Mucosa of descending colon (tissue), 3 donors: ENCODE measurements at regions not wholly inside any gene's neighbourhood (a gene's known extent, or its start where the extent isn't known, plus 50 kb on each side); places are given as distances from the start of the nearest gene placed in this dataset.

ENCODE experiments used
- ATAC-seq: fragments of 200-7000 bp; cut with Tn5 transposase; one replicate; pipeline ENCODE4 v1.9.1; 2020; ENCODE audit warnings: mild to moderate bottlenecking, moderate library complexity
- DNase-seq, 3 donors: peaks; one replicate each; pipeline ENCODE4 v3.0.0-alpha.2; 2020
- H3K36me3 ChIP-seq: fragments of 200-600 bp; one replicate; pipeline ENCODE4 v1.8.0; 2021; ENCODE audit warnings: low read depth, mild to moderate bottlenecking
- H3K4me1 ChIP-seq: fragments of 200-600 bp; one replicate; pipeline ENCODE4 v1.8.0; 2021; ENCODE audit warnings: low read depth, mild to moderate bottlenecking
- H3K4me3 ChIP-seq: fragments of 200-600 bp; one replicate; pipeline ENCODE4 v1.8.0; 2021; ENCODE audit warnings: mild to moderate bottlenecking
- H3K9me3 ChIP-seq: fragments of 200-600 bp; one replicate; pipeline ENCODE4 v1.8.0; 2021; ENCODE audit warnings: mild to moderate bottlenecking
- CTCF ChIP-seq: fragments of 200-600 bp; IDR thresholded peaks from one replicate; pipeline ENCODE4 v1.8.0; 2022; ENCODE audit warnings: antibody characterized with exemption, mild to moderate bottlenecking
- intact Hi-C, 2 donors: fragments of 100-400 bp; cut with DNase I in 1 of 2; cut with micrococcal nuclease in 1 of 2; formaldehyde crosslinking; loops; one replicate each; pipeline versions ENCODE4 v1.11.0 to v1.11.1; 2022; cut with DNase I, micrococcal nuclease
- donor health status: DM: no; HTN: no; CAD: no; lungs with moderate emphysema.
- donor health status: DM: no; HTN: no; CAD: no.
- donor health status: DM: no; HTN: yes; CAD: no.

- TF ChIP-seq CTCF, result no peak
- peaks cover 80% of the 10 kb centered on the region for H3K9me3 ChIP-seq
- intact Hi-C loops, result no loop called here
- H3K4me1 ChIP-seq, result no peaks in the 10 kb centered on the region
- no peaks in the 10 kb centered on the region for H3K36me3 ChIP-seq
- DNase-seq (no peak), ATAC-seq (no peak)
- H3K4me3 ChIP-seq, result no peak overlapping the region
Measured at GRCh38 chr16:35734728-35735402, 2275.5 kb downstream of the TP53TG3F start.

GRCh38 chr16:35735403-35736251 is 2276.2 kb downstream of the TP53TG3F start:
- ATAC-seq (no peak), DNase-seq (peak in 1 of 3 donors; percentile 25)
- peaks cover 80% of the 10 kb centered on the region for H3K9me3 ChIP-seq
- TF ChIP-seq CTCF, result no peak
- no peak overlapping the region for H3K4me3 ChIP-seq
- intact Hi-C loops, result no loop called here
- no peaks in the 10 kb centered on the region for H3K4me1 ChIP-seq
- H3K36me3 ChIP-seq, result no peaks in the 10 kb centered on the region

- Histone ChIP-seq H3K9me3 (peaks cover 77% of the 10 kb centered on the region), H3K4me3 (no peak overlapping the region), H3K36me3 (no peaks in the 10 kb centered on the region), H3K4me1 (no peaks in the 10 kb centered on the region)
- no peak for ATAC-seq
- intact Hi-C loops, result no loop called here
- DNase-seq, result no peak
- no peak for TF ChIP-seq CTCF
Measured at GRCh38 chr16:35736546-35736945, 2277.1 kb downstream of the TP53TG3F start.

GRCh38 chr16:35737076-35737475 is 2277.7 kb downstream of the TP53TG3F start:
- intact Hi-C loops, result no loop called here
- no peak for TF ChIP-seq CTCF
- H3K4me3 ChIP-seq, result no peak overlapping the region
- H3K9me3 ChIP-seq, result peaks cover 72% of the 10 kb centered on the region
- DNase-seq (no peak), ATAC-seq (no peak)
- H3K36me3 ChIP-seq, result no peaks in the 10 kb centered on the region
- H3K4me1 ChIP-seq, result no peaks in the 10 kb centered on the region

- no peaks in the 10 kb centered on the region for H3K36me3 ChIP-seq
- no peak overlapping the region for H3K4me3 ChIP-seq
- TF ChIP-seq CTCF, result no peak
- DNase-seq (no peak), ATAC-seq (no peak)
- H3K4me1 ChIP-seq, result no peaks in the 10 kb centered on the region
- intact Hi-C loops, result no loop called here
- peaks cover 61% of the 10 kb centered on the region for H3K9me3 ChIP-seq
Measured at GRCh38 chr16:35741546-35741945, 2282.1 kb downstream of the TP53TG3F start.
